ENCODE measurements at regions not wholly inside any gene's neighbourhood (a gene's known extent, or its start where the extent isn't known, plus 50 kb on each side); places are given as distances from the start of the nearest gene placed in this dataset.

GRCh38 chr13:95457294-95457693 is 95.2 kb upstream of the CLDN10 start:
- Histone ChIP-seq H3K4me1 (ENCODE audit: control insufficient read depth, extremely low read depth, insufficient read depth, low read length) (no peaks in the 10 kb centered on the region), H3K36me3 (ENCODE audit: control insufficient read depth in 2 of 2, extremely low read depth in 1 of 2, insufficient read depth in 2 of 2, low read length in 2 of 2) (no peaks in the 10 kb centered on the region), H3K4me3 (replicated peaks in 1 of 3; ENCODE audit: insufficient read depth in 1 of 3, low read depth in 1 of 3, low read length in 3 of 3) (no peak overlapping the region), H3K9me1 (replicated peaks; ENCODE audit: control insufficient read depth, extremely low read depth, insufficient read depth, low read length) (no peaks in the 10 kb centered on the region), H2AFZ (ENCODE audit: low read depth, low read length) (no peak overlapping the region), H3K27me3 (ENCODE audit: control insufficient read depth in 2 of 2, insufficient read depth in 2 of 2, low read length in 2 of 2) (peaks cover 5% of the 10 kb centered on the region in 2 experiments), H3K4me2 (ENCODE audit: insufficient read depth, low read length) (no peak overlapping the region), H4K20me1 (replicated peaks; ENCODE audit: control insufficient read depth, extremely low read depth, insufficient read depth, low read length) (no peaks in the 10 kb centered on the region), H3K9me3 (replicated peaks; ENCODE audit: control insufficient read depth, insufficient read depth, low read length) (no peaks in the 10 kb centered on the region), H3K27ac (ENCODE audit: insufficient read depth, low read depth, low read length) (no peak overlapping the region), H3K9ac (replicated peaks; ENCODE audit: extremely low read depth, insufficient read depth, low read length) (no peak overlapping the region), H3K79me2 (ENCODE audit: control insufficient read depth, insufficient read depth, low read length) (no peaks in the 10 kb centered on the region)
- dilution Hi-C loops (cut with MboI; ENCODE audit: extremely low pct_ligation_motif_present, low sequenced_read_pairs): no loop called here
- TF ChIP-seq POLR2A (IDR thresholded peaks at IDR 0.05; ENCODE audit: low read depth, low read length): no peak
- TF ChIP-seq EZH2 (IDR thresholded peaks at IDR 0.05; ENCODE audit: borderline replicate concordance, low read depth, low read length, severe bottlenecking): no peak
- TF ChIP-seq, protein P1, sequence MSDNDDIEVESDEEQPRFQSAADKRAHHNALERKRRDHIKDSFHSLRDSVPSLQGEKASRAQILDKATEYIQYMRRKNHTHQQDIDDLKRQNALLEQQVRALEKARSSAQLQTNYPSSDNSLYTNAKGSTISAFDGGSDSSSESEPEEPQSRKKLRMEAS (IDR thresholded peaks at IDR 0.05; ENCODE audit: insufficient read depth, insufficient read length): no peak
- no peak for TF ChIP-seq GATA2 (IDR thresholded peaks at IDR 0.05; ENCODE audit: insufficient read depth, insufficient read length, low read depth, low read length)
- TF ChIP-seq MYC (IDR thresholded peaks at IDR 0.05; ENCODE audit: low read depth, low read length): no peak
- no peak for TF ChIP-seq JUN (IDR thresholded peaks at IDR 0.05; ENCODE audit: borderline replicate concordance, insufficient read depth, insufficient read length, low read depth)
- TF ChIP-seq CTCF (IDR thresholded peaks at IDR 0.05; ENCODE audit: extremely low read depth in 1 of 2, insufficient read depth in 1 of 2, low read depth in 1 of 2, low read length in 2 of 2): no peak
- no peak for TF ChIP-seq FOS (IDR thresholded peaks at IDR 0.05; ENCODE audit: borderline replicate concordance, insufficient read depth, low read length)
- no peak for TF ChIP-seq POLR2AphosphoS5 (IDR thresholded peaks at IDR 0.05; ENCODE audit: insufficient read depth, low read depth, low read length)
- POLR2A ChIA-PET: no interaction called here
- intact Hi-C loops (cut with micrococcal nuclease): no loop called here
- FAIRE-seq (no peak), DNase-seq (ENCODE audit: low read depth, low spot score) (no peak)
- no TSS peak for BruUV-seq (replicated peaks)
- CTCF ChIA-PET: no interaction called here
